ENCODE measurements at regions not wholly inside any gene's neighbourhood (a gene's known extent, or its start where the extent isn't known, plus 50 kb on each side); places are given as distances from the start of the nearest gene placed in this dataset.

- Histone ChIP-seq H3K27ac (no peak overlapping the region), H2AFZ (no peak overlapping the region), H3K36me3 (ENCODE audit: low read depth) (no peaks in the 10 kb centered on the region), H3K9me2 (ENCODE audit: insufficient read depth) (no peaks in the 10 kb centered on the region), H3K4me2 (no peak overlapping the region), H3K4me1 (replicated peaks; ENCODE audit: insufficient read depth) (no peaks in the 10 kb centered on the region), H4K20me1 (ENCODE audit: insufficient read depth) (no peaks in the 10 kb centered on the region), H3F3A (ENCODE audit: insufficient read depth, low read depth) (no peaks in the 10 kb centered on the region), H3K4me3 (no peak overlapping the region), H3K79me2 (ENCODE audit: low read depth) (no peaks in the 10 kb centered on the region), H3K9me3 (ENCODE audit: insufficient read depth, low read depth) (no peaks in the 10 kb centered on the region), H3K27me3 (ENCODE audit: insufficient read depth, low read depth) (peaks cover 98% of the 10 kb centered on the region)
- intact Hi-C loops (cut with micrococcal nuclease; ENCODE audit: unreplicated experiment): no loop called here
- ChIA-PET POLR2A (ENCODE audit: unreplicated experiment) (no interaction called here), CTCF (no interaction called here)
- BruUV-seq (replicated peaks): no TSS peak
- DNase-seq: no peak
- TF ChIP-seq EZH2 (IDR thresholded peaks at IDR 0.05; ENCODE audit: low read depth): no peak
- TF ChIP-seq CTCF (conservative IDR thresholded peaks at IDR 0.05): no peak
Observed at GRCh38 chr5:3026099-3026498, 274.6 kb upstream of the IRX2 start.

- intact Hi-C loops (cut with micrococcal nuclease; ENCODE audit: unreplicated experiment): no loop called here
- H3K27ac ChIP-seq: no peak overlapping the region
- H4K20me1 ChIP-seq (ENCODE audit: insufficient read depth): no peaks in the 10 kb centered on the region
- CTCF ChIA-PET: no interaction called here
- H3K9me3 ChIP-seq (ENCODE audit: insufficient read depth, low read depth): no peaks in the 10 kb centered on the region
- H3K4me3 ChIP-seq: no peak overlapping the region
- POLR2A ChIA-PET (ENCODE audit: unreplicated experiment): no interaction called here
- no peaks in the 10 kb centered on the region for H3F3A ChIP-seq (ENCODE audit: insufficient read depth, low read depth)
- H3K36me3 ChIP-seq (ENCODE audit: low read depth): no peaks in the 10 kb centered on the region
- peaks cover 98% of the 10 kb centered on the region for H3K27me3 ChIP-seq (ENCODE audit: insufficient read depth, low read depth)
- H2AFZ ChIP-seq: no peak overlapping the region
- no peak overlapping the region for H3K4me2 ChIP-seq
- no peaks in the 10 kb centered on the region for H3K79me2 ChIP-seq (ENCODE audit: low read depth)
- no peaks in the 10 kb centered on the region for H3K9me2 ChIP-seq (ENCODE audit: insufficient read depth)
- DNase-seq: no peak
- BruUV-seq (replicated peaks): no TSS peak
- H3K4me1 ChIP-seq (replicated peaks; ENCODE audit: insufficient read depth): no peaks in the 10 kb centered on the region
- TF ChIP-seq CTCF (conservative IDR thresholded peaks at IDR 0.05) (no peak), EZH2 (IDR thresholded peaks at IDR 0.05; ENCODE audit: low read depth) (no peak)
Observed at GRCh38 chr5:3025392-3025791, 273.9 kb upstream of the IRX2 start.

DNA sequence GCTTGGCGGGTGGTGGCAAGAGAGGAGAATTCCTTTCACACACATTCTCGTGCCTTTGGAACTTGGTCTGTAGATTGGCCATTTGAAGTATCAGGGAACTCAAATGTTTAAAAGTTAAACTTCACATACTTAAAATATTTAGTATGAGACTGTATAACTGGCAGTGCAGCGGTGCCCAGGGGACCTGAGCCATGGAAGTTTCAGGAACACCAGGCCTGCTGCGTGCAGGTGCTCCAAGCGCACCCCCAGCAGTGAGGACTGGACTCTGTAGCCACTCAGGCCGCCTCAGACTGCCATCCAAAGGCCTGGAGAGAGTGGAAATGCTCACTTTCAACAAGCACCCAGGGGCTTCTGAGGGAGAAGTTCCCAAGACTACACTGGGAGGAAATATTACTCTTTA is 273.5 kb upstream of the IRX2 start:
- Histone ChIP-seq H3K4me1 (replicated peaks; ENCODE audit: insufficient read depth) (no peaks in the 10 kb centered on the region), H3K27me3 (ENCODE audit: insufficient read depth, low read depth) (peaks cover 98% of the 10 kb centered on the region), H3K9me2 (ENCODE audit: insufficient read depth) (no peaks in the 10 kb centered on the region), H3K4me2 (no peak overlapping the region), H3F3A (ENCODE audit: insufficient read depth, low read depth) (no peaks in the 10 kb centered on the region), H3K36me3 (ENCODE audit: low read depth) (no peaks in the 10 kb centered on the region), H3K4me3 (no peak overlapping the region), H3K9me3 (ENCODE audit: insufficient read depth, low read depth) (no peaks in the 10 kb centered on the region), H4K20me1 (ENCODE audit: insufficient read depth) (no peaks in the 10 kb centered on the region), H3K27ac (no peak overlapping the region), H3K79me2 (ENCODE audit: low read depth) (no peaks in the 10 kb centered on the region), H2AFZ (no peak overlapping the region)
- intact Hi-C loops (cut with micrococcal nuclease; ENCODE audit: unreplicated experiment): no loop called here
- ChIA-PET CTCF (no interaction called here), POLR2A (ENCODE audit: unreplicated experiment) (no interaction called here)
- TF ChIP-seq CTCF (conservative IDR thresholded peaks at IDR 0.05): no peak
- no peak for TF ChIP-seq EZH2 (IDR thresholded peaks at IDR 0.05; ENCODE audit: low read depth)
- no peak for DNase-seq
- no TSS peak for BruUV-seq (replicated peaks)
